GM12878 (cell line): ENCODE measurements at regions not wholly inside any gene's neighbourhood (a gene's known extent, or its start where the extent isn't known, plus 50 kb on each side); places are given as distances from the start of the nearest gene placed in this dataset.

Experiments
- CBX3 ChIP-seq: fragments of 200-600 bp; sonication (generic); IDR thresholded peaks from 2 replicates; pipeline ENCODE4 v1.6.1; 2016; ENCODE audit warnings: low read depth, borderline replicate concordance
- CREB1 ChIP-seq: IDR thresholded peaks from 2 replicates; pipeline ENCODE4 v1.6.1; 2012; ENCODE audit warnings: low read depth, mild to moderate bottlenecking, inconsistent platforms
- TF ChIP-seq, protein P1 (sequence below): IDR thresholded peaks from 2 replicates; pipeline ENCODE4 v1.6.1; 2012; ENCODE audit warnings: mild to moderate bottlenecking, low read depth, low read length
- TF ChIP-seq, protein P2 (sequence below), 3 experiments: IDR thresholded peaks in 2 of 3; conservative IDR thresholded peaks in 1 of 3; 2 replicates each; pipeline ENCODE4 v1.5.1; 2011; ENCODE audit warnings: low read depth in 3 of 3, low read length in 3 of 3, mild to moderate bottlenecking in 3 of 3, control low read depth in 2 of 3, moderate library complexity in 2 of 3, inconsistent platforms in 1 of 3, mixed read lengths in 1 of 3; ENCODE audit not compliant: control insufficient read depth in 2 of 3, insufficient read depth in 1 of 3; ENCODE audit errors: extremely low read depth in 1 of 3
- TF ChIP-seq, protein P3 (sequence below): fragments of 450-650 bp; IDR thresholded peaks from 2 replicates; pipeline ENCODE4 v1.6.1; 2017; ENCODE audit warnings: antibody characterized with exemption, mild to moderate bottlenecking, moderate library complexity
- TF ChIP-seq, protein P4 (sequence below): fragments of 450-650 bp; formaldehyde crosslinking; IDR thresholded peaks from 2 replicates; pipeline ENCODE4 v1.5.0; 2022; ENCODE audit warnings: mild to moderate bottlenecking, missing genetic modification characterization

DNA sequence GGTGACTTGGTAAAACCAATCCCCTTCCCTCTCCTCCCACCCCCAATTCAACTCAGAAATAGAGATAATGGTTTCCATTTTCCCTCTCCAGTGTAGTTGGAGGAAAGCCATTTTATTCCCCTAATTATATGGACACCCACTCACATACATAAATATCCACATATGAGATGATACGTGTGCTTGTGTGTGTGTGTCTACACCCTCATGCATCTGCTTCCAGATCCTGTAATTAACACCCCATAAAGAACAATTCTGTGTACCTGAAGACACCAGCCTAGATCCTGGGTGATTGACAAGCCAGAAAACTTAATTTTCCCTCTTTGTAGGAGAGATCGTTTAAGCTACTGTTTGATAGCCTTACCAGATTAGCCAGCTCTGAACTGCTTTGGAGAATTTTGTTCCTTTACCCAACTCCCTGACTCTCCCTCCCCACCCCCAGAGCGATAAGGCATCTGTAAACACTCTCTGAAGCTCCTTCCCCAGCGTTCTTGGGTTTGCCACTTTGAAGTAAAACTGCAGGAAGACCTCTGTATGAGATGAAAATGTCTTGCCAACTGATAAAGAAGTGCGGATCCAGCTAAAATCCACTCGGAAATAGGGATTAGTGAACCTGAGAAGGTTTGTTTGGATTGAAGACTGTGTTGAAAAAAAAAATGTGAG, 175.7 kb downstream of the RGS9 start (continued):
- TF ChIP-seq, protein P1, sequence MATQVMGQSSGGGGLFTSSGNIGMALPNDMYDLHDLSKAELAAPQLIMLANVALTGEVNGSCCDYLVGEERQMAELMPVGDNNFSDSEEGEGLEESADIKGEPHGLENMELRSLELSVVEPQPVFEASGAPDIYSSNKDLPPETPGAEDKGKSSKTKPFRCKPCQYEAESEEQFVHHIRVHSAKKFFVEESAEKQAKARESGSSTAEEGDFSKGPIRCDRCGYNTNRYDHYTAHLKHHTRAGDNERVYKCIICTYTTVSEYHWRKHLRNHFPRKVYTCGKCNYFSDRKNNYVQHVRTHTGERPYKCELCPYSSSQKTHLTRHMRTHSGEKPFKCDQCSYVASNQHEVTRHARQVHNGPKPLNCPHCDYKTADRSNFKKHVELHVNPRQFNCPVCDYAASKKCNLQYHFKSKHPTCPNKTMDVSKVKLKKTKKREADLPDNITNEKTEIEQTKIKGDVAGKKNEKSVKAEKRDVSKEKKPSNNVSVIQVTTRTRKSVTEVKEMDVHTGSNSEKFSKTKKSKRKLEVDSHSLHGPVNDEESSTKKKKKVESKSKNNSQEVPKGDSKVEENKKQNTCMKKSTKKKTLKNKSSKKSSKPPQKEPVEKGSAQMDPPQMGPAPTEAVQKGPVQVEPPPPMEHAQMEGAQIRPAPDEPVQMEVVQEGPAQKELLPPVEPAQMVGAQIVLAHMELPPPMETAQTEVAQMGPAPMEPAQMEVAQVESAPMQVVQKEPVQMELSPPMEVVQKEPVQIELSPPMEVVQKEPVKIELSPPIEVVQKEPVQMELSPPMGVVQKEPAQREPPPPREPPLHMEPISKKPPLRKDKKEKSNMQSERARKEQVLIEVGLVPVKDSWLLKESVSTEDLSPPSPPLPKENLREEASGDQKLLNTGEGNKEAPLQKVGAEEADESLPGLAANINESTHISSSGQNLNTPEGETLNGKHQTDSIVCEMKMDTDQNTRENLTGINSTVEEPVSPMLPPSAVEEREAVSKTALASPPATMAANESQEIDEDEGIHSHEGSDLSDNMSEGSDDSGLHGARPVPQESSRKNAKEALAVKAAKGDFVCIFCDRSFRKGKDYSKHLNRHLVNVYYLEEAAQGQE: no peak
- no peak for TF ChIP-seq CREB1
- TF ChIP-seq, protein P2, sequence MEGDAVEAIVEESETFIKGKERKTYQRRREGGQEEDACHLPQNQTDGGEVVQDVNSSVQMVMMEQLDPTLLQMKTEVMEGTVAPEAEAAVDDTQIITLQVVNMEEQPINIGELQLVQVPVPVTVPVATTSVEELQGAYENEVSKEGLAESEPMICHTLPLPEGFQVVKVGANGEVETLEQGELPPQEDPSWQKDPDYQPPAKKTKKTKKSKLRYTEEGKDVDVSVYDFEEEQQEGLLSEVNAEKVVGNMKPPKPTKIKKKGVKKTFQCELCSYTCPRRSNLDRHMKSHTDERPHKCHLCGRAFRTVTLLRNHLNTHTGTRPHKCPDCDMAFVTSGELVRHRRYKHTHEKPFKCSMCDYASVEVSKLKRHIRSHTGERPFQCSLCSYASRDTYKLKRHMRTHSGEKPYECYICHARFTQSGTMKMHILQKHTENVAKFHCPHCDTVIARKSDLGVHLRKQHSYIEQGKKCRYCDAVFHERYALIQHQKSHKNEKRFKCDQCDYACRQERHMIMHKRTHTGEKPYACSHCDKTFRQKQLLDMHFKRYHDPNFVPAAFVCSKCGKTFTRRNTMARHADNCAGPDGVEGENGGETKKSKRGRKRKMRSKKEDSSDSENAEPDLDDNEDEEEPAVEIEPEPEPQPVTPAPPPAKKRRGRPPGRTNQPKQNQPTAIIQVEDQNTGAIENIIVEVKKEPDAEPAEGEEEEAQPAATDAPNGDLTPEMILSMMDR (IDR thresholded peaks at IDR 0.05 in 2 of 3, conservative IDR thresholded peaks at IDR 0.05 in 1 of 3; ENCODE audit: control insufficient read depth in 2 of 3, extremely low read depth in 1 of 3, insufficient read depth in 1 of 3, low read depth in 3 of 3, low read length in 3 of 3): no peak
- TF ChIP-seq, protein P3, sequence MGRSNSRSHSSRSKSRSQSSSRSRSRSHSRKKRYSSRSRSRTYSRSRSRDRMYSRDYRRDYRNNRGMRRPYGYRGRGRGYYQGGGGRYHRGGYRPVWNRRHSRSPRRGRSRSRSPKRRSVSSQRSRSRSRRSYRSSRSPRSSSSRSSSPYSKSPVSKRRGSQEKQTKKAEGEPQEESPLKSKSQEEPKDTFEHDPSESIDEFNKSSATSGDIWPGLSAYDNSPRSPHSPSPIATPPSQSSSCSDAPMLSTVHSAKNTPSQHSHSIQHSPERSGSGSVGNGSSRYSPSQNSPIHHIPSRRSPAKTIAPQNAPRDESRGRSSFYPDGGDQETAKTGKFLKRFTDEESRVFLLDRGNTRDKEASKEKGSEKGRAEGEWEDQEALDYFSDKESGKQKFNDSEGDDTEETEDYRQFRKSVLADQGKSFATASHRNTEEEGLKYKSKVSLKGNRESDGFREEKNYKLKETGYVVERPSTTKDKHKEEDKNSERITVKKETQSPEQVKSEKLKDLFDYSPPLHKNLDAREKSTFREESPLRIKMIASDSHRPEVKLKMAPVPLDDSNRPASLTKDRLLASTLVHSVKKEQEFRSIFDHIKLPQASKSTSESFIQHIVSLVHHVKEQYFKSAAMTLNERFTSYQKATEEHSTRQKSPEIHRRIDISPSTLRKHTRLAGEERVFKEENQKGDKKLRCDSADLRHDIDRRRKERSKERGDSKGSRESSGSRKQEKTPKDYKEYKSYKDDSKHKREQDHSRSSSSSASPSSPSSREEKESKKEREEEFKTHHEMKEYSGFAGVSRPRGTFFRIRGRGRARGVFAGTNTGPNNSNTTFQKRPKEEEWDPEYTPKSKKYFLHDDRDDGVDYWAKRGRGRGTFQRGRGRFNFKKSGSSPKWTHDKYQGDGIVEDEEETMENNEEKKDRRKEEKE: no peak
- TF ChIP-seq, protein P4, sequence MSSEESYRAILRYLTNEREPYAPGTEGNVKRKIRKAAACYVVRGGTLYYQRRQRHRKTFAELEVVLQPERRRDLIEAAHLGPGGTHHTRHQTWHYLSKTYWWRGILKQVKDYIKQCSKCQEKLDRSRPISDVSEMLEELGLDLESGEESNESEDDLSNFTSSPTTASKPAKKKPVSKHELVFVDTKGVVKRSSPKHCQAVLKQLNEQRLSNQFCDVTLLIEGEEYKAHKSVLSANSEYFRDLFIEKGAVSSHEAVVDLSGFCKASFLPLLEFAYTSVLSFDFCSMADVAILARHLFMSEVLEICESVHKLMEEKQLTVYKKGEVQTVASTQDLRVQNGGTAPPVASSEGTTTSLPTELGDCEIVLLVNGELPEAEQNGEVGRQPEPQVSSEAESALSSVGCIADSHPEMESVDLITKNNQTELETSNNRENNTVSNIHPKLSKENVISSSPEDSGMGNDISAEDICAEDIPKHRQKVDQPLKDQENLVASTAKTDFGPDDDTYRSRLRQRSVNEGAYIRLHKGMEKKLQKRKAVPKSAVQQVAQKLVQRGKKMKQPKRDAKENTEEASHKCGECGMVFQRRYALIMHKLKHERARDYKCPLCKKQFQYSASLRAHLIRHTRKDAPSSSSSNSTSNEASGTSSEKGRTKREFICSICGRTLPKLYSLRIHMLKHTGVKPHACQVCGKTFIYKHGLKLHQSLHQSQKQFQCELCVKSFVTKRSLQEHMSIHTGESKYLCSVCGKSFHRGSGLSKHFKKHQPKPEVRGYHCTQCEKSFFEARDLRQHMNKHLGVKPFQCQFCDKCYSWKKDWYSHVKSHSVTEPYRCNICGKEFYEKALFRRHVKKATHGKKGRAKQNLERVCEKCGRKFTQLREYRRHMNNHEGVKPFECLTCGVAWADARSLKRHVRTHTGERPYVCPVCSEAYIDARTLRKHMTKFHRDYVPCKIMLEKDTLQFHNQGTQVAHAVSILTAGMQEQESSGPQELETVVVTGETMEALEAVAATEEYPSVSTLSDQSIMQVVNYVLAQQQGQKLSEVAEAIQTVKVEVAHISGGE (CRISPR knock-in tag): no peak
- no peak for TF ChIP-seq CBX3
